HG03175 (cell line): ENCODE measurements at regions not wholly inside any gene's neighbourhood (a gene's known extent, or its start where the extent isn't known, plus 50 kb on each side); places are given as distances from the start of the nearest gene placed in this dataset.
"Not testable (repeated sequence)": the region's sequence is repeated elsewhere in the genome, so short reads cannot be mapped to it uniquely, and the experiment has no call there.

Source experiments
- ATAC-seq: cut with Tn5 transposase; IDR thresholded peaks from one replicate; pipeline ENCODE4 v1.9.1; 2021; ENCODE audit warnings: mild to moderate bottlenecking, moderate library complexity; ENCODE audit not compliant: unreplicated experiment

GRCh38 chr5:111839438-111839837 lies 82.4 kb upstream of the NREP start:
- no peak for ATAC-seq

- no peak for ATAC-seq
These were observed 79.4 kb upstream of the NREP start for GRCh38 chr5:111836426-111836825.

GRCh38 chr5:111834926-111835599 lies 78.1 kb upstream of the NREP start:
- ATAC-seq = no peak

GRCh38 chr5:111830333-111830732 lies 73.3 kb upstream of the NREP start:
- ATAC-seq = no peak

DNA sequence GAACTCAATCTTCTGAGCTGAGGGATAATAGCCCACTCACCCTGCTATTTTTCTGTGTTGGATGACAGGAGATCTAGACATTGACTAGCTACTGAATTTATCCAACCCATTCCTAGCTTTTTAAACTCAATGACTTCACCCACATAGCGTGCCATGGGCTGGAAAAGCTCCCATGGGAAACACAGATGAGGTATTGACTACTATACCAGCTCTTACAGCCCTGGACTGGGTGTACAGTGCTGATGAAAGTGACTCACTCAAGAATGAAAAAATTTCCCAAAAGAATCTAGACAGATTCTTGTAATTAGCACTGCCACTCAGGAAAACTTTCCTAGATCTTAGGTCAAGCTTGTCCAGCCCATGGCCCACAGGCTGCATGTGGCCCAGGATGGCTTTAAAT lies 72.7 kb upstream of the NREP start:
- no peak for ATAC-seq

DNA sequence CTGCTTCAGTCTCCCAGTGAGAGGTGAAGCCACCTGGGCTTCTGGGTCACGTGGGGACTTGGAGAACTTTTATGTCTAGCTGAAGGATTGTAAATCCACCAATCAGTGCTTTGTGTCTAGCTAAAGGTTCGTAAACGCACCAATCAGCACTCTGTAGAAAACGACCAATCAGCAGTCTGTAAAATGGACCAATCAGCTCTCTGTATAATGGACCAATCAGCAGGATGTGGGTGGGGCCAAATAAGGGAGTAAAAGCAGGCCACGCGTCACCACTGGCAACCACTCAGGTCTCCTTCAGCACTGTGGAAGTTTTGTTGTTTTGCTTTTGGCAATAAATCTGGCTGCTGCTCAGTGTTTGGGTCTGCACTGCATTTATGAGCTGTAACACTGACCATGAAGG lies 69.1 kb upstream of the NREP start:
- no peak for ATAC-seq

DNA sequence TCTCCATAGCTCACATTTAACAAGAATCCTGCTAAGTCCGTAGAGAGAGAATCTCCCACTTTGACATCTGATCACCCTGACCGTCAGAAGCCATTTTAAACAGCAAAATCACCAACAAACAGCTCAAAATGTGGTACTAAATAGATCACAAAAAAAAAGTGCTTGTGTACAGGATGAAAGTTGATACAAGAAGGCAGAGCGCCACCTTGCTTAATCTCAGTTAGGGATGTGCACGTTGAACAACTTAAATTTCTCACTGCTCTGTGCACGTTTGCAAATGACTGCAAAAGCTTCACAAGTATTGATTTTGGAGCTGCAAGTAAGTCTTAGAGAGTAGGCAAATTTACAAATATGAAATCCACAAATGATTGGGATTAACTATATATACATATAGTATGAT lies 63.1 kb upstream of the NREP start:
- no peak for ATAC-seq

- not testable (repeated sequence) for ATAC-seq
These were observed 62.0 kb upstream of the NREP start for GRCh38 chr5:111819028-111819427.

- no peak for ATAC-seq
These were observed 56.5 kb upstream of the NREP start for GRCh38 chr5:111813537-111813936.

DNA sequence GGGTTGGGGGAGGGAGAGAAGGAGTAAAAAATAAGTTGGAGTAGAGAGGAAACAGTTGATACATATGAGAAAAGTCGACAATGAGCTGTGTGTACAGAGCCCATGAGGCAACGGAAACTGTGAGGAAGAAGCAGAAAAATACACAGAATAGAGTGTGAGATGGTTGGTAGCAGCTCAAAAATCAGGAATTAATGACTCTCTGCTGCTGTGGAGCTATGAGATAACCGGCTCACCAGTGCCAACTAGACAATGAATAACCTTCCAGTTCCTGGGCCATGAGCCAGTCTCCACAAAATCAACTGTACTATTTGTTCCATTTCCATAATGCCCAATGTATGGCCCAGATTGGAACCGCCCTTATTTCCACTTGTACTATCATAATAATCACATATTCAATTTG lies 53.1 kb upstream of the NREP start:
- no peak for ATAC-seq
